WTC11 (cell line): ENCODE measurements at regions not wholly inside any gene's neighbourhood (a gene's known extent, or its start where the extent isn't known, plus 50 kb on each side); places are given as distances from the start of the nearest gene placed in this dataset.

ENCODE experiments used
- ATAC-seq: fragments of 200-7000 bp; cut with Tn5 transposase; 2 replicates; pipeline ENCODE4 v1.10.0; 2021; ENCODE audit warnings: mild to moderate bottlenecking, moderate library complexity
- CTCF ChIA-PET: fragments of 300-600 bp; sonication (Branson Sonifier 250); formaldehyde crosslinking; loops from one replicate; lab custom pipeline; 2021; ENCODE audit warnings: antibody characterized with exemption; lab: Charles Lee
- POLR2A ChIA-PET: fragments of 350-600 bp; sonication (Branson Sonifier 250); formaldehyde crosslinking; loops from one replicate; lab custom pipeline; 2021; ENCODE audit warnings: antibody characterized with exemption; lab: Charles Lee
- DNase-seq: peaks from one replicate; pipeline ENCODE4 v3.0.0; 2021; ENCODE audit warnings: low spot score
- H3K27ac Mint-ChIP-seq: 2 replicates; pipeline ENCODE4 v1.8.0; 2021; ENCODE audit warnings: mixed read lengths
- H3K27me3 Mint-ChIP-seq: 2 replicates; pipeline ENCODE4 v1.8.0; 2021; ENCODE audit warnings: low read depth, mild to moderate bottlenecking, moderate library complexity, mixed read lengths
- H3K36me3 Mint-ChIP-seq: 2 replicates; pipeline ENCODE4 v1.8.0; 2021; ENCODE audit warnings: mixed read lengths
- H3K4me1 Mint-ChIP-seq: 2 replicates; pipeline ENCODE4 v1.8.0; 2022; ENCODE audit warnings: mixed read lengths
- H3K4me3 Mint-ChIP-seq: 2 replicates; pipeline ENCODE4 v1.8.0; 2021; ENCODE audit warnings: mild to moderate bottlenecking, moderate library complexity, mixed read lengths
- H3K9me3 Mint-ChIP-seq: 2 replicates; pipeline ENCODE4 v1.8.0; 2021; ENCODE audit warnings: mixed read lengths
- CBFB ChIP-seq: sonication (generic); formaldehyde crosslinking; IDR thresholded peaks from 2 replicates; pipeline ENCODE4 v1.8.1; 2022; ENCODE audit warnings: mild to moderate bottlenecking, low read depth, missing genetic modification reagents
- CREB1 ChIP-seq: sonication (generic); formaldehyde crosslinking; IDR thresholded peaks from 2 replicates; pipeline ENCODE4 v1.8.0; 2023; ENCODE audit warnings: mild to moderate bottlenecking, missing genetic modification reagents
- EMX1 ChIP-seq: fragments of 250-450 bp; sonication (Bioruptor Pico); IDR thresholded peaks from 2 replicates; pipeline ENCODE4 v1.8.0; 2021; ENCODE audit warnings: mild to moderate bottlenecking
- ETV6 ChIP-seq: sonication (generic); formaldehyde crosslinking; IDR thresholded peaks from 2 replicates; pipeline ENCODE4 v1.8.1; 2022; ENCODE audit warnings: mild to moderate bottlenecking, missing genetic modification reagents
- GABPB1 ChIP-seq: sonication (generic); formaldehyde crosslinking; IDR thresholded peaks from 2 replicates; pipeline ENCODE4 v1.8.1; 2023; ENCODE audit warnings: mild to moderate bottlenecking, missing genetic modification reagents
- HMGA2 ChIP-seq: fragments of 250-450 bp; sonication (Bioruptor Pico); IDR thresholded peaks from 2 replicates; pipeline ENCODE4 v1.4.0; 2021; ENCODE audit warnings: mild to moderate bottlenecking, moderate library complexity
- HMGXB4 ChIP-seq: sonication (generic); formaldehyde crosslinking; IDR thresholded peaks from 2 replicates; pipeline ENCODE4 v1.8.1; 2023; ENCODE audit warnings: mild to moderate bottlenecking, moderate library complexity, missing genetic modification reagents
- NFE2L1 ChIP-seq: sonication (generic); formaldehyde crosslinking; IDR thresholded peaks from 2 replicates; pipeline ENCODE4 v1.8.1; 2023; ENCODE audit warnings: missing genetic modification reagents
- NFYB ChIP-seq: sonication (generic); formaldehyde crosslinking; conservative IDR thresholded peaks from 2 replicates; pipeline ENCODE4 v1.8.0; 2022; ENCODE audit warnings: low read depth, missing genetic modification reagents
- NR3C1 ChIP-seq: sonication (generic); formaldehyde crosslinking; conservative IDR thresholded peaks from 2 replicates; pipeline ENCODE4 v1.8.1; 2023; ENCODE audit warnings: low read depth, mild to moderate bottlenecking, missing genetic modification reagents
- PRRX2 ChIP-seq: fragments of 250-450 bp; sonication (Bioruptor Pico); IDR thresholded peaks from 2 replicates; pipeline ENCODE4 v1.8.0; 2021; ENCODE audit warnings: mild to moderate bottlenecking
- SOX15 ChIP-seq: fragments of 250-450 bp; sonication (Bioruptor Pico); IDR thresholded peaks from 2 replicates; pipeline ENCODE4 v1.9.0; 2021; ENCODE audit warnings: mild to moderate bottlenecking
- SP1 ChIP-seq: sonication (generic); formaldehyde crosslinking; conservative IDR thresholded peaks from 2 replicates; pipeline ENCODE4 v1.8.1; 2022; ENCODE audit warnings: missing genetic modification reagents
- ZNF263 ChIP-seq: sonication (generic); formaldehyde crosslinking; IDR thresholded peaks from 2 replicates; pipeline ENCODE4 v1.8.1; 2022; ENCODE audit warnings: low read depth, mild to moderate bottlenecking, moderate library complexity, missing genetic modification reagents
- ZNF396 ChIP-seq: fragments of 250-450 bp; sonication (Bioruptor Pico); IDR thresholded peaks from 2 replicates; pipeline ENCODE4 v1.8.0; 2021; ENCODE audit warnings: mild to moderate bottlenecking, moderate library complexity, borderline replicate concordance
- TF ChIP-seq, protein P1 (sequence below): sonication (generic); formaldehyde crosslinking; IDR thresholded peaks from 2 replicates; pipeline ENCODE4 v1.8.1; 2022; ENCODE audit warnings: low read depth, missing genetic modification reagents, borderline replicate concordance
- TF ChIP-seq, protein P2 (sequence below): fragments of 250-450 bp; sonication (Bioruptor Pico); IDR thresholded peaks from 2 replicates; pipeline ENCODE4 v2.1.2; 2022; ENCODE audit warnings: mild to moderate bottlenecking, moderate library complexity
- TF ChIP-seq, protein P3 (sequence below): sonication (generic); formaldehyde crosslinking; IDR thresholded peaks from 2 replicates; pipeline ENCODE4 v1.8.1; 2023; ENCODE audit warnings: mild to moderate bottlenecking, missing genetic modification reagents
- TF ChIP-seq, protein P4 (sequence below): fragments of 250-450 bp; sonication (Bioruptor Pico); IDR thresholded peaks from 2 replicates; pipeline ENCODE4 v1.9.0; 2021; ENCODE audit warnings: mild to moderate bottlenecking

DNA sequence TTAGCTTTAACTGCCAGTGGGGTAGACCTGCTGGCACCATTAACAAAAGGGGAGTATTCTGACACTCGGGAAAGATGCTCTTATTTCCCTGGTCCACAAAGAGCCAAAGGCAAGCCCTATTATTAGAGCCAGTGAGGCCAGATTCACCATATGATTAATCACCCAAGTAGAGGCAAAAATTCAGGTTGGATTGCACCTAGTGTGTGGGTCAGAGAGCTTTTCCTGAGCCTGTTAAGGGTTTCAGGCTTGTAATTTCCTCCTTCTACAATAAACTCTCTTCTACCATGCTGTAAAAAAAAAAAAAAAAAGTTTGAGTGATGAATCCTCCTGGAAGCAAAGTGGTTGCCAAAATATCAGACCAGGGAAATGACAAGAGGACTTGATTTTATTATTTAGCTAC lies 163.5 kb downstream of the MBL2 start (continued):
- TF ChIP-seq, protein P1, sequence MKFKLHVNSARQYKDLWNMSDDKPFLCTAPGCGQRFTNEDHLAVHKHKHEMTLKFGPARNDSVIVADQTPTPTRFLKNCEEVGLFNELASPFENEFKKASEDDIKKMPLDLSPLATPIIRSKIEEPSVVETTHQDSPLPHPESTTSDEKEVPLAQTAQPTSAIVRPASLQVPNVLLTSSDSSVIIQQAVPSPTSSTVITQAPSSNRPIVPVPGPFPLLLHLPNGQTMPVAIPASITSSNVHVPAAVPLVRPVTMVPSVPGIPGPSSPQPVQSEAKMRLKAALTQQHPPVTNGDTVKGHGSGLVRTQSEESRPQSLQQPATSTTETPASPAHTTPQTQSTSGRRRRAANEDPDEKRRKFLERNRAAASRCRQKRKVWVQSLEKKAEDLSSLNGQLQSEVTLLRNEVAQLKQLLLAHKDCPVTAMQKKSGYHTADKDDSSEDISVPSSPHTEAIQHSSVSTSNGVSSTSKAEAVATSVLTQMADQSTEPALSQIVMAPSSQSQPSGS (CRISPR knock-in tag): no peak
- TF ChIP-seq GABPB1 (CRISPR knock-in tag) (no peak), EMX1 (CRISPR knock-in tag) (no peak), NFYB (CRISPR knock-in tag) (no peak)
- TF ChIP-seq, protein P2, sequence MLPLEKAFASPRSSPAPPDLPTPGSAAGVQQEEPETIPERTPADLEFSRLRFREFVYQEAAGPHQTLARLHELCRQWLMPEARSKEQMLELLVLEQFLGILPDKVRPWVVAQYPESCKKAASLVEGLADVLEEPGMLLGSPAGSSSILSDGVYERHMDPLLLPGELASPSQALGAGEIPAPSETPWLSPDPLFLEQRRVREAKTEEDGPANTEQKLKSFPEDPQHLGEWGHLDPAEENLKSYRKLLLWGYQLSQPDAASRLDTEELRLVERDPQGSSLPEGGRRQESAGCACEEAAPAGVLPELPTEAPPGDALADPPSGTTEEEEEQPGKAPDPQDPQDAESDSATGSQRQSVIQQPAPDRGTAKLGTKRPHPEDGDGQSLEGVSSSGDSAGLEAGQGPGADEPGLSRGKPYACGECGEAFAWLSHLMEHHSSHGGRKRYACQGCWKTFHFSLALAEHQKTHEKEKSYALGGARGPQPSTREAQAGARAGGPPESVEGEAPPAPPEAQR (CRISPR knock-in tag): no peak
- TF ChIP-seq, all 79 proteins: peak for 0

DNA sequence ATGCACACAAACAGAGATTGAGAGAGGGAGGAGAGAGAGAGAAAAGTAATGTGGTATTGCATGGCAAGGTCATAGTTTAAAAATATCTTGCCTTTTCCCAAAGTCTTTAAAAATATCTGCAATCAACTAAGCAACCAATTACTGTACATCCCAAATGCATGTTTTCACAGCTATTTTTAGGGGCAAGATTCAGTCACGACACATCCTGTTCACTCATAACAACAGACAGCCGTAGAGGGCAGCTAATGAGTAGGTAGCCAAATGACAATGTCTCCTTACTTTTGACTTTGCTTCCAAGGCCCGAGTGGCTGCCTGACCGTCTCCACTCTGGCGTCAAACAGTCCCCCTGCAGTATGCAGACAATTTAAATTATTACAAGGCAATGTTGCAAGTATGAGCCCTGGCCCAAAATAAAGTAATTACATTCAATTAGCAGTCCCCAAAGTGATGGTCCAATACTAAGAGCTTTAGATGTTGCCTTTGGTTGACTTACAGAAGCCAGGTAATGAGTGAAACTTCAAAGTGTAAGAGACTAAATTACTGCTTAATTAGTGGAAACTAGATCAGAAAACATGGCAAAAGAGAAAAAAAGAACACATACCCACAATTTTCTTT lies 162.9 kb downstream of the MBL2 start:
- Mint-ChIP-seq H3K4me1 (no peaks in the 10 kb centered on the region), H3K4me3 (no peak overlapping the region), H3K36me3 (no peaks in the 10 kb centered on the region), H3K9me3 (peaks cover 4% of the 10 kb centered on the region; the same call in 1 of the 2 replicates), H3K27me3 (no peaks in the 10 kb centered on the region), H3K27ac (no peak overlapping the region)
- ATAC-seq: no peak
- no peak for DNase-seq
- POLR2A ChIA-PET: no interaction called here
- TF ChIP-seq SP1 (CRISPR knock-in tag) (no peak), HMGA2 (no peak), CREB1 (no peak), CBFB (CRISPR knock-in tag) (no peak), ETV6 (CRISPR knock-in tag) (no peak), PRRX2 (CRISPR knock-in tag) (no peak), NFE2L1 (CRISPR knock-in tag) (no peak), SOX15 (CRISPR knock-in tag) (no peak), HMGXB4 (CRISPR knock-in tag) (no peak), GABPB1 (CRISPR knock-in tag) (no peak), ZNF396 (CRISPR knock-in tag) (no peak), ZNF263 (CRISPR knock-in tag) (no peak), NR3C1 (no peak)
- TF ChIP-seq, protein P3, sequence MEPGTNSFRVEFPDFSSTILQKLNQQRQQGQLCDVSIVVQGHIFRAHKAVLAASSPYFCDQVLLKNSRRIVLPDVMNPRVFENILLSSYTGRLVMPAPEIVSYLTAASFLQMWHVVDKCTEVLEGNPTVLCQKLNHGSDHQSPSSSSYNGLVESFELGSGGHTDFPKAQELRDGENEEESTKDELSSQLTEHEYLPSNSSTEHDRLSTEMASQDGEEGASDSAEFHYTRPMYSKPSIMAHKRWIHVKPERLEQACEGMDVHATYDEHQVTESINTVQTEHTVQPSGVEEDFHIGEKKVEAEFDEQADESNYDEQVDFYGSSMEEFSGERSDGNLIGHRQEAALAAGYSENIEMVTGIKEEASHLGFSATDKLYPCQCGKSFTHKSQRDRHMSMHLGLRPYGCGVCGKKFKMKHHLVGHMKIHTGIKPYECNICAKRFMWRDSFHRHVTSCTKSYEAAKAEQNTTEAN: no peak
- TF ChIP-seq, protein P4, sequence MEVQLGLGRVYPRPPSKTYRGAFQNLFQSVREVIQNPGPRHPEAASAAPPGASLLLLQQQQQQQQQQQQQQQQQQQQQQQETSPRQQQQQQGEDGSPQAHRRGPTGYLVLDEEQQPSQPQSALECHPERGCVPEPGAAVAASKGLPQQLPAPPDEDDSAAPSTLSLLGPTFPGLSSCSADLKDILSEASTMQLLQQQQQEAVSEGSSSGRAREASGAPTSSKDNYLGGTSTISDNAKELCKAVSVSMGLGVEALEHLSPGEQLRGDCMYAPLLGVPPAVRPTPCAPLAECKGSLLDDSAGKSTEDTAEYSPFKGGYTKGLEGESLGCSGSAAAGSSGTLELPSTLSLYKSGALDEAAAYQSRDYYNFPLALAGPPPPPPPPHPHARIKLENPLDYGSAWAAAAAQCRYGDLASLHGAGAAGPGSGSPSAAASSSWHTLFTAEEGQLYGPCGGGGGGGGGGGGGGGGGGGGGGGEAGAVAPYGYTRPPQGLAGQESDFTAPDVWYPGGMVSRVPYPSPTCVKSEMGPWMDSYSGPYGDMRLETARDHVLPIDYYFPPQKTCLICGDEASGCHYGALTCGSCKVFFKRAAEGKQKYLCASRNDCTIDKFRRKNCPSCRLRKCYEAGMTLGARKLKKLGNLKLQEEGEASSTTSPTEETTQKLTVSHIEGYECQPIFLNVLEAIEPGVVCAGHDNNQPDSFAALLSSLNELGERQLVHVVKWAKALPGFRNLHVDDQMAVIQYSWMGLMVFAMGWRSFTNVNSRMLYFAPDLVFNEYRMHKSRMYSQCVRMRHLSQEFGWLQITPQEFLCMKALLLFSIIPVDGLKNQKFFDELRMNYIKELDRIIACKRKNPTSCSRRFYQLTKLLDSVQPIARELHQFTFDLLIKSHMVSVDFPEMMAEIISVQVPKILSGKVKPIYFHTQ: no peak
- CTCF ChIA-PET: no interaction called here
